ENCODE measurements at regions not wholly inside any gene's neighbourhood (a gene's known extent, or its start where the extent isn't known, plus 50 kb on each side); places are given as distances from the start of the nearest gene placed in this dataset.

- Histone ChIP-seq H3K27ac (ENCODE audit: low read depth in 1 of 2, low read length in 2 of 2) (no peak overlapping the region), H3K9me3 (ENCODE audit: control insufficient read depth in 1 of 2, insufficient read depth in 1 of 2, low read length in 2 of 2) (no peaks in the 10 kb centered on the region), H3K36me3 (ENCODE audit: insufficient read depth, low read length) (no peaks in the 10 kb centered on the region), H3K4me1 (ENCODE audit: insufficient read depth, low read length) (no peaks in the 10 kb centered on the region), H3K27me3 (ENCODE audit: control insufficient read depth in 1 of 2, insufficient read depth in 2 of 2, low read length in 2 of 2) (no peaks in the 10 kb centered on the region), H3K4me3 (ENCODE audit: low read length) (no peak overlapping the region)
- CTCF ChIA-PET = no interaction called here
- Mint-ChIP-seq H3K27ac (no peak overlapping the region), H3K4me3 (no peak overlapping the region), H3K9me3 (no peaks in the 10 kb centered on the region), H3K36me3 (ENCODE audit: low read depth) (no peaks in the 10 kb centered on the region), H3K27me3 (no peaks in the 10 kb centered on the region), H3K4me1 (ENCODE audit: low read depth) (no peaks in the 10 kb centered on the region)
- DNase-seq (no peak), ATAC-seq (ENCODE audit: poor library complexity) (no peak)
- intact Hi-C loops (cut with DNase I, micrococcal nuclease) = no loop called here
- TF ChIP-seq CTCF (IDR thresholded peaks at IDR 0.05) = no peak
- POLR2A ChIA-PET = no interaction called here
These were observed 174.3 kb downstream of the TFAP2B start for GRCh38 chr6:50992704-50993625.

- no peak for ATAC-seq (ENCODE audit: poor library complexity)
These were observed 175.5 kb downstream of the TFAP2B start for GRCh38 chr6:50993941-50994720.

GRCh38 chr6:50995036-50995435 lies 176.4 kb downstream of the TFAP2B start:
- no peaks in the 10 kb centered on the region for H3K36me3 ChIP-seq (ENCODE audit: insufficient read depth, low read length)
- no peak for ATAC-seq (ENCODE audit: poor library complexity)
- H3K4me3 Mint-ChIP-seq = no peak overlapping the region
- no peaks in the 10 kb centered on the region for H3K9me3 ChIP-seq (ENCODE audit: control insufficient read depth in 1 of 2, insufficient read depth in 1 of 2, low read length in 2 of 2)
- H3K27me3 Mint-ChIP-seq = no peaks in the 10 kb centered on the region
- TF ChIP-seq CTCF (IDR thresholded peaks at IDR 0.05) = no peak
- H3K36me3 Mint-ChIP-seq (ENCODE audit: low read depth) = no peaks in the 10 kb centered on the region
- ChIA-PET POLR2A (no interaction called here), CTCF (no interaction called here)
- H3K9me3 Mint-ChIP-seq = no peaks in the 10 kb centered on the region
- H3K4me3 ChIP-seq (ENCODE audit: low read length) = no peak overlapping the region
- intact Hi-C loops (cut with DNase I, micrococcal nuclease) = no loop called here
- no peaks in the 10 kb centered on the region for H3K4me1 ChIP-seq (ENCODE audit: insufficient read depth, low read length)
- H3K27ac ChIP-seq (ENCODE audit: low read depth in 1 of 2, low read length in 2 of 2) = no peak overlapping the region
- no peaks in the 10 kb centered on the region for H3K4me1 Mint-ChIP-seq (ENCODE audit: low read depth)
- H3K27ac Mint-ChIP-seq = no peak overlapping the region
- DNase-seq = no peak
- H3K27me3 ChIP-seq (ENCODE audit: control insufficient read depth in 1 of 2, insufficient read depth in 2 of 2, low read length in 2 of 2) = no peaks in the 10 kb centered on the region

More at GRCh38 chr6:50993941-50994720, 175.5 kb downstream of the TFAP2B start:
- Mint-ChIP-seq H3K27me3 (no peaks in the 10 kb centered on the region), H3K36me3 (ENCODE audit: low read depth) (no peaks in the 10 kb centered on the region), H3K27ac (no peak overlapping the region), H3K9me3 (no peaks in the 10 kb centered on the region), H3K4me1 (ENCODE audit: low read depth) (no peaks in the 10 kb centered on the region), H3K4me3 (no peak overlapping the region)
- no peaks in the 10 kb centered on the region for H3K27me3 ChIP-seq (ENCODE audit: control insufficient read depth in 1 of 2, insufficient read depth in 2 of 2, low read length in 2 of 2)
- no peaks in the 10 kb centered on the region for H3K9me3 ChIP-seq (ENCODE audit: control insufficient read depth in 1 of 2, insufficient read depth in 1 of 2, low read length in 2 of 2)
- H3K4me1 ChIP-seq (ENCODE audit: insufficient read depth, low read length) = no peaks in the 10 kb centered on the region
- POLR2A ChIA-PET = no interaction called here
- DNase-seq = no peak
- no peaks in the 10 kb centered on the region for H3K36me3 ChIP-seq (ENCODE audit: insufficient read depth, low read length)
- intact Hi-C loops (cut with DNase I, micrococcal nuclease) = no loop called here
- H3K4me3 ChIP-seq (ENCODE audit: low read length) = no peak overlapping the region
- CTCF ChIA-PET = no interaction called here
- no peak for TF ChIP-seq CTCF (IDR thresholded peaks at IDR 0.05)
- no peak overlapping the region for H3K27ac ChIP-seq (ENCODE audit: low read depth in 1 of 2, low read length in 2 of 2)

Data from CD4-positive, alpha-beta T cell (primary cell).